ENCODE measurements at regions not wholly inside any gene's neighbourhood (a gene's known extent, or its start where the extent isn't known, plus 50 kb on each side); places are given as distances from the start of the nearest gene placed in this dataset.

DNA sequence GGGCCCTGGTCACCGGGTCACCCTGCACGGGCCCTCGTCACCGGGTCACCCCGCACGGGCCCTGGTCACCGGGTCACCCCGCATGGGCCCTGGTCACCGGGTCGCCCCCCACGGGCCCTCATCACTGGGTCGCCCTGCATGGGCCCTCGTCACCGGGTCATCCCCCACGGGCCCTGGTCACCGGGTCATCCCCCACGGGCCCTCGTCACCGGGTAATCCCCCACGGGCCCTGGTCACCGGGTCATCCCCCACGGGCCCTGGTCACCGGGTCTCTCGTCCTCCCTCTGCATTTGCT lies 77.6 kb downstream of the RIPK4 start:
- DNase-seq, result no peak

DNA sequence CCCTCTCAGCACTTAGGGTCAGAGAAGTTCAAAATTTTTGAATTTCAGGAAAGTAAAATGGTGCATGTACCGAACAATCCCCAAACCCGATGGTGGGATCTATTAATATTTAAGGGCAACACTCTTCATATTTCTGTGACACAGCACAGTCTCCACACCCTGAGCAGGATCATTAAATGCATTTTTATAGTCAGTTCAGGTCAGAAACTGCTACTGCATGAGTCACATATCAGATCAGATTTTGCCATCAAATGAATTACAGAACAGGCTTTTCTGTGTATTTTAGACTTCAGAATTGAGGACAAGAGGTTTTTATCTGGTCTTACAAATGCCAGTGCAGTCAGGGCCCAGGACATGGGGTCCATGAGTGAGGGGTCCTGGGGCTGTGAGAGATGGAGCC lies 79.2 kb downstream of the RIPK4 start:
- DNase-seq, result no peak

DNA sequence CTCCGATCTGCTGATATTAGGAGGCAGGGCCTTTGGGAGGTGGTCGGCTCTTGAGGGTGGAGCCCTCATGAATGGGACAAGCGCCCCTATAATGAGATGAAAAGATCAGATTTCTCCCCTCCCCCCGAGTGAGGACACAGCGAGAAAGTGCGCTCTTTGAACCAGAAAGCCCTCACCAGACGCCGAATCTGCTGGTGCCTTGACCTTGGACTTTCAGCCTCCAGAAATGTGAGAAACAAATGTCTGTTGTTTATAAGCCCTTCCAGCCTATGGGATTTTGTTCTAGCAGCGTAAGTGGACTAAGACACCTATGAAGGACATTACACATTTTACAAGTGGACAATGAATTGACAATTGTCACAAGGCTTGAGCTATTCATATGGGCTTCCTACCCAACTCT lies 80.2 kb downstream of the RIPK4 start:
- no peak for DNase-seq

DNA sequence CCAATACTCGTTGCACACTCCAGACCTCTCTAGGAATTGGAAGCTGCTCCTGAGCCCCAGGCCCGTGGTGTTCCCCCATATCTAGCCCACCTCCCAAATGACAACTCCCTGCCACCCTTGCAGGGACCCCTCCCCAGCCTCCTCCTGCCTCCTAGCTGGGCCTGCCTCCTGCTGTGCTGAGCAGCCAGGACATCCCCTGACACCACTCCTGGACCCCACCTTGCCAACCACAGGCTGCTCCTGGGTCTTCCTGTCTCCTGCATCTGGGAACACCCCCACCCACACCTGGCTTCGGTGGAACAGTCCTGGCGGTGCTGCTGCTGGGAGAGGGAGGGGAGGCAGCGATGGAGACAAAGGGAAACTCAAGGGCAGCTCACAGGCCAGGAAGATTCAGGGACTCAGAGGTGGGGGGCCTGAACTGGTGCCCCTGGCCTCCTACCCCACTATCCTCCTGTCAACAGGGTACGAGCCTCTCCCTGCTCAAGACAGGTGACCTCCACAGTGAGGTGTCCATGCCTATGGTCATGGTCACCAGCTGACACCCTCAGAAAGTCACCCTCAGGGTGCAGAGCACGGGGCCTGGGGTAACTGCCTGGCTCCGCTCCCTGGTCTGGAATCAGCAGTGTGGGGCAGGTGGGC lies 81.2 kb downstream of the RIPK4 start:
- no peak for DNase-seq

DNA sequence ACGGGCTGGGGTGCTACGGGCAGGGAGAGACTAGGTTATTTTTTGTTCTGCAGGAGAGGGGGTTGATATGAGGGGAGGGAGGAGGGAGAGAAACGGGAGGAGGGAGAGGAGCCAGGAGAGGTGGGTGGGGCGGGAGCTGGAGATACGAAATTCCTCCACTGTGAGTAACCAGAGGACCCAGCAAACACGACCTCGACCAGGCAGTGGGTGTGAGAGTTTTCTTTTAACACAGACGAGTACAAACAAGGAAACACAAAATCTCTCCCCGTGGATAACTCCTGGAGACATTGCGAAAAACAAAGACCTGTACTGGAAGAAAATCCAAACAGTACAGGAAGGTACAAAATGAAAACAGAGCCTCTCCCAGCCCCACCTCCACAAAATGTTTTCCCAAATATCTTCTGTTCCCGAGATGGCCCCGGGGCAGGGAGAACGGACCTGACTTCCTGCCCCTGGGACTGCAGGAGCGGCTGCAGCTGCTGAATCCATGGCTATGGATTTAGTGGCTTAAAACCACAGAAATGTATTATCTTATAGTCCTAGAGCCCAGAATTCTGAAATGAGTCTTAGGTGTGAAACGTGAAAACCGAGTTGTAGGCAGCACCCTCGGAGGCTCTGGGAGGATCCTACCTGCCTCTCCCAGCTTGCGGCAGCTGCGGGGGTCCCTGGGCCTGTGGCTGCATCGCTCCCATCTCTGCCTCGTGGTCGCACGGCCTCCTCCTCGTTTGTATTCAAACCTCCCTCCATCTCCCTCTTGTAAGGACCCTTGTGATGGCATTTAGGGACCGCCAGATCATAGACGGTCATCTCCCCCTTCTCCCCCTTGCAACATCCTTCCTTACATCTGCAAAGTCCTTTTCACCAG lies 82.2 kb downstream of the RIPK4 start:
- no peak for DNase-seq

DNA sequence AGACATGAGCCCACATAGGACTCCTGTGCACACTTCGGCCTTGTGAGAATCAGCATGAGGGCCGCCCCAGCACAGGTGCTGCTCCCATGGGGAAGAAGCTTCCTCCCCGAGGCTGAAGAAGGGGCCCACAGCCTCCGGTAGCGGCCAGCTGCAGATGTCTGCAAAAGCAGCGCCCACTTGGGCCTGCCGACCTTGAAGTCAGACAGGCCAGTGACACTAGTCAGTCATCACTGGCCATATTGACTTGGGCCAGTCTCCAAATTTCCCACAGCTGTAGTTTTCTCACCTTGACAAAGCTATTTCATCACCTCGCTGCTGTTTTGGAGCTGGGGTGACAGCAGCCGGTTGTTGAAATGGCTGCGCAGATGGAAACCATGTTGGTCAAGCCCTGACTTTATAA lies 83.0 kb downstream of the RIPK4 start:
- no peak for DNase-seq

DNA sequence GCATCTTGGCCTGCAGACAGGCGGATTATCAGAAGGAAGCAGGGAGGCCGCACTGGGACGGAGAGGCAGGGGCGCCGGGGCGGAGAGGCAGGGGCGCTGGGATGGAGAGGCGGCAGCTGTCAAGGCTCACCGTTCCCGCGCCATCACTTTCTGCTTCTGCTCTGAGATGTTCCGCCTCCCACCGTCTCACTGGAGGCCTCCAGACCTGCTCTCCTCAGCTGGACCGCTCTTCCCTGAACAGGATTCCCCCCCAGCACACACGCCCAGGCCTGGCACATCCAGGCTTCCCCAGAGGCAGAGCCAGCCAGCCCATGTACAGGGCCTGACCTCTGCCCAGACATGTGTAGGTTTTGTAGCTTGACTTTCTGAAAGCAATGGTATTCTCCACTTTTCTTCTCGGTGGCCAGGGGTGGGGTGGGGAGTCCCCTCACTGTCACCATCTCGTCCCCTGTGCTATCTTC lies 84.1 kb downstream of the RIPK4 start:
- DNase-seq, result no peak

DNA sequence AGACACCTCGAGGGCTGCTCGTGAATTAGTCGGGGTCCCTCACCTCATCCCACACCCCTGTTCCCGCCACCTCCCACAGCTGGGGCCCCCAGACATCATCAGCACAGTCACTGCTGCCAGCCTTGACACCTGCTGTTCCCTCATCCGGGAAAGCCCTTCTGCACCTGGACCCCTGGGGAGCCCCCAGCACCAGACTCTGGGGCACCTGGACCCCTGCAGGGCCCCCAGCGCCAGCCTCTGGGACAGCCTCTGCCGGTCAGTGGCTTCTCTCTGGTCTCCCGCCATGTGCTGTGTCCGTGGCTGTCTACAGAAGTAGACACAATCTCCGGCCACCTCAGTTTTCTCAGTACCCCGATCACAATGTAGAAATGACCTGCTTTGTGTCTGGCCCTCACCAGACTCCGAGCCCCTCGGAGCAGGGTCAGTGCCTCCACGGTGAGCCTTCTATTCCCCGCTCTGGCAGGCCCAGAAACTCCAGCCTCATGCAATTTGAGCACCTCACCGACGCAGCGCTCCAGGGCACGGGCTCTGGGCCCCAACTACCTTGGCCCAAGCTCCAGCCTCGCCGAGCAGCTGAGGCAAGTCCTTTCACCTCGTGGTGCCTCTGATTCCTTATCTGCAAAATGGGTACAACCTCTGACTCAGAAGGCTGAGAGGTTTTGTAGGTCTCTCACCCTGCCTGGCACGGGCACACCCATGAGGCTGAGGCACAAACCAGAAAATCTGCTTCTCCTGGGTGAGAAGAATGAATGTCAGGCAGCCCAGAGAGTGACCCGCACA lies 84.7 kb downstream of the RIPK4 start:
- no peak for DNase-seq

DNA sequence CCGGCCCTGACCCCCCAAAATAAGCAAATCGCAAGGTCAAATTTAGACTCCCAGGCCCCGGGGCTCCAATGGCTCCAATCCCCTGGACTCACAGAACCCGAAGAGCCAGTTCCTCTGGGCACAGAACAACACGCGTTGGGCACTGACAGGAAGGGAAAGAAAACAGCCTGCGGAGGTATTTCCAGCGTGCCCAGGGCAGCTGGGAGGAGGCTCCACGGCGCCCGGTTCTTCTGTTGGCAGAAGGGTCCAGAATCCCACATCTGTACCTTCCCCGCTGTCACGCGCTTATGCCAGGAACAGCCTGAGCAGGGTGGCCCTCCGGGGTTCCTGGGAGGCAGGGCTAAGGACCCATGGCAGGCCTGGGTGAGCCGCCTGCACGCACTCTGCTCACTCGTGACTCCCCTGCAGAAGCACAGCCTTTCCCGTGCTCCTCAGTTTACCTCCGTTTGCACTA lies 85.5 kb downstream of the RIPK4 start:
- DNase-seq, result no peak

DNA sequence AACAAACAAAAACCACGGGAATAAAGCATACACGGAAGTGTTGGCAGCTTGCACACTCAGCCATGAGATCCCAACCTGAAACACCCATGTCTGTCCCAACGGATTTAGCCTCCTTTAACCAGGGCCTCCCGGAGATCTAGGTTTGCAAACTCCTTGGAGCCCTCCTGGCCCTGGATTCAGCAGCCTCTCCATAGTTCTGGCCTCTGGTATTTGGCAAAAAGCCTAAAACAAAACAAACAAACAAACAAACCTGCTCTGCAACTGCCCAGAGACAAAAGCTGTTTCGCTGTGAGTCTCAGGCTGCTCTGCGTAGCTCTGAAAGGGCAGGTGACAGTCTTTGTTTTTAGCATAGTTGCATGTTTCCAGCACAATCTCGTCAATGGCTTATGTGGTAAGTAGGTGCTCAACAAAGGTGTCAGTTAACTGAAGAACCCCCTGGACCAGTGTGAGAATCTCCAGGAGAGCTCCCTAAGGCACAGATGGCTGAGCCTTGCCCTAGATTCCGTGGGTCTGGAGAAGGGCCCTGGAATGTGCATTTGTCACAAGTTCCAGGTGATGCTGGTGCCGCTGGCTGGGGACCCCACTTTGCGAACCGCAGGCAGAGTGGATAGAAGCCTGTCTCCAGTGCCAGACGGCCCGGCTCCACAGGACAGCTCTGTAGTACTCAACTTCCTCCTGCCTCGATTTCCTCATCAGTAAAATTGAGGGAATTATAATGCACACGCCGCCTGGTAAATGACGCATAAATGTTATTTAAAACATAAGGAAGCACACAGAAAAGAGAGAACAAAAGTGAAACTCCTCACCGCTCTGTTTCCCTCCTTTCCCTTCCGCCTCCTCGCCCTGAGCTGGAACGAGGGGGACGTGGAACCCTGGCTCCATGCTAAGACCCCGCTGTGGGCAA lies 86.2 kb downstream of the RIPK4 start:
- DNase-seq, result no peak

DNA sequence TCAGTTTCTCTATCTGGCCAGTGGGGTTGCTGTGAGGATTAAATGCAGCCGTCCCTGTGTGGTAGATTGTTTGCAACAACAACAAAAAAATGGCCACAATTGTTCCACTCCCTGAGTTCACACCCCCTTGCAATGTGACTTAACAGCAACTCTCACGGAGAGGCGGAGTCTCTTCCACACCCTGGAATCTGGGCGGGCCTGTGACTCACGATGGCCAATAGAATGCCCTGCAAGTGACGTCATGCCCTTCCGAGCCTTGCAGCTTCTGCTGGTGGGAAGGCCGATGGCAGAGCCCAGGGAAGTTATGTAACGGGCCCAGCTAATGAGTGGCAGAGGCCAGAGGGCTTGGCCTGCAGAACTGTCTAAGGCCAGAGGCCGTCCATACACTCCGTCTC lies 87.9 kb downstream of the RIPK4 start:
- no peak for DNase-seq

DNA sequence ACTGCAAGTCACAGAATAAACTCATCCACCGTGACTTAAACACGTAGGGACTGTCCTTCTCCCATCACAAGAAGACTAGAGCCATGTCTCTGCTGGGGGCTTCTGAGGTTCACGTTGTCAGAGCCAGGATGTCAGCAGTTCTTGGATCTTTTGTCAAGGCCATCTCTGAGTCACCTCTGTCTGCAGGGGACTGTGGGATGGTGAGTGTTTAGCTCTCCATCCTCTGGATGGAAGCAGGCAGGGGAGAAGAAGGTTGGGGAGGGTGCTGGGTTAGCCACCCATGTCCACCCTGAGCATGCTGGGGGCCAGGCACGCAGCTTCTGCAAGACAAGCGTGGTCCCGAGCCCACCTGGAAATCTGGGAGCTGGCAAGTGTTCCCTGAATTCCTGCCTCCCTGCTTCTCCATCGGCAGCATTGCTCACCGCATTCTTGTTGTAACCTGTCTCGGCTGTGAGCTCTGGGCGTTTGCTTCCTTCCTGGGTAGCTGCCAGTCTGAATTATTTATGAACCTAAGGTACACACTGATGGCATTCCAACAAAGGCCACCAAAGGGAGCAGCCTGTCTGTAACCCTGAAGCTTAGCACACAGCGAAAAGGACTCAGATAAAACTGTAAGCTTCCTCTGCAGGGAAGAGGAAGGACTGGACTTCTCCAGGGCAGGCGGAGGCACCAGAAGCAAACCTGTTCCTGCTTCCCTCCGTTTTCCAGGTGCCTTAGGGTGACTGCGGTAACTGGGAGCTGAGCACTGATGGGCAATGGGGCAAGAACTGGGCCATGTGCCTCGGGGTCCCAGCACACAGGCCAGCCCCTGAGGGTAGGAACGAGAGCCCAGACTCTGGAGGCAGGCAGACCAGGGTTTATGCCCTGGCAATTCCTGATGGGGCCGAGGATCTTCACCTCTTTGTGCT lies 88.6 kb downstream of the RIPK4 start:
- no peak for DNase-seq

DNA sequence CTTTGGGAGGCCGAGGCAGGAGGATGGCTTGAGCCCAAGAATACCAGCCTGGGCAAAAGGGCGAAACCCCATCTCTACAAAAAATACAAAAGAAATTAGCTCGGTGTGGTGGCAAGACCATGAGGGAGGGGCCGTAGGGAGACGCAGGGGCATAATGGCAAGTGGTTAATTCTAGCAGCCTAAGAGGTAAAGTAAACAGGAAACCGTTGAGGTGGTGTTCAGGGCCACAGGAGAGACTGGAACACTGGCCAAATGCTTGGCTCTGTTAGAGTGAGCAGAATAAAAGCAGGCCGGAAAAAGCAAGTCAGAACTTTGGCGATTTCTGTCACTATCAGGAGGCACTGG lies 89.2 kb downstream of the RIPK4 start:
- no peak for DNase-seq

DNA sequence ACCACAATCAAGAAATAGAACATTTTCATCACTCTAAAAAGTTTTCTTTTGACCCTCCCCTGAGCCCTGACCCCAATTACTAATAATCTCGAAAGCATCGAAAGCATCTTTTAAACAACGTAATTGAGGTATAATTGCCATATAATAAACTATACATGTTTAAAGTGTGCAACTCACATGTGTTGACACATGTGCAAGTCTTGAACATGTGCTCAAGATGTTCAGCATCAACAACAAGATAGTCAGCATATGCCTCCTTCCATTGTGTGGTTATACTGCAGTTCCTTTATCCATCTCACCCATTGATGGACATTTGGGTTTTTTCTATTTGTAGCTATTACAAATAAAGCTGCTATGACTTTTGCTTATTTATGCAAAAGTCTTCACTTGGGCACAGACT lies 90.7 kb downstream of the RIPK4 start:
- DNase-seq, result no peak

DNA sequence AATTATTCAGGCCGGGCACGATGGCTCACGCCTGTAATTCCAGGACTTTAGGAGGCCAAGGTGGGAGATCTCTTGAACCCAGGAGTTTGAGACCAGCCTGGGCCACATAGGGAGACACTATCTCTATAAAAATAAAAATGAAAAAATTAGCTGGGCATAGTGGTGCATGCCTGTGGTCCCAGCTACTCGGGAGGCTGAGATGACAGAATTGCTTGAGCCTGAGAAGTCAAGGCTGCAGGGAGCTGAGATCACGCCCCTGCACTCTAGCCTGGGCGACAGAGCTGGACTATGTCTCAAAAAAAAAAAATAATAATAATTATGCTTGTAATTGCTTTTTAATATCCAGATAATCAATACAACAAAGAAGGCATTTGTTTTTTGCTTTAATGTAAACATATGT lies 91.3 kb downstream of the RIPK4 start:
- no peak for DNase-seq

DNA sequence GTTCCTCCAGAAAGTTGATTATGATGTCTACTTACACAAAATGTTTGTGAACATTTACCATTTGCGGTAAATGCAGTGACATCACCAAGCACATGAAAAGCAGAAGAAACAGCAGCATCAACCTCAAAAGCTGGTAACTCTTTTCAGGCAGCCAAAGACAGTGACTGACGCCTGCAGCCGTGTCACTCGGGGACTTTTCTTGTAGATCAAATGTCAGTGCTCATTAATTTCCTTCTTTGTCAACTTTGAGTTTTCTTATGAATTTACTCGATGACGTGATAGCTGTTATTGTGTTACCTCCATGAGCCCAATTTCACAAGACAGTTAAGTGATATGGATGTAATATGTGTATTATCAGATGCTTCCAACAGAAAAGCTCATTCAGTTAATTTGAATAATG lies 92.5 kb downstream of the RIPK4 start:
- no peak for DNase-seq

DNA sequence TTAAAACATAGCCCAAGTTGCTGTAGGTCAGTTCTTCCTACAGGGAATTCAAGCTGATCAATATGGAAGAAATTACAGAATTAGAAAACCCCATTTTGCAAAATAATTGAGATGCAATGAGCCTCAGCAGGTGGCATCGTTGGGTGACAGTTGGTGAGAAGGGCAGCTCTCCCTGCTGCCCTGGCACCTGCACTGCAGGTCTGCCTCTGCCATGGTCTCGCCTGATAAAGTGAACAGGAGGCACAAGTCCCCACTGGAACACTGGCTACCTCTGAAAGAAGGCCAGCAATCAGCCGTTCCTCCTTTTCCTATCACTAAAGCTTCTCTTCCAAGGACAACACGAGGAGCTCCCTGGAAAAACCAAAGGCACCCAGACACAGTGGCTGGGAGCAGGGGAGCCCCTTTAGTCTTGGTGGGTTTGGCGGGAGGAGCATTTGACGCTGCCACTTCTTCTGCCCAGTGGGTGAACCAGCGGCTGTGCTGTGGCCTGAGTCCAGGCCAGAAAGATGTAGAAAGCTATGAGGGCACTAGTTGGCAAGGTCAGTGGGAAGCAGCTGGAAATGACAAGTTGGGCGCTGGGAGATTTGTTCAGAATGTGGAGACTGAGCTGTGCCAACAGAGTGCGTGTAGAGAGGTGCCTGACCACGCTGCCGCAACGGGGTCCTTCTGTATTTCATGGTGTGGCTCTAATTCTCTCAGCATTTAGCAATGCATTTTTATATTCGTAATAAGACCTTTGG lies 93.1 kb downstream of the RIPK4 start:
- DNase-seq, result no peak

DNA sequence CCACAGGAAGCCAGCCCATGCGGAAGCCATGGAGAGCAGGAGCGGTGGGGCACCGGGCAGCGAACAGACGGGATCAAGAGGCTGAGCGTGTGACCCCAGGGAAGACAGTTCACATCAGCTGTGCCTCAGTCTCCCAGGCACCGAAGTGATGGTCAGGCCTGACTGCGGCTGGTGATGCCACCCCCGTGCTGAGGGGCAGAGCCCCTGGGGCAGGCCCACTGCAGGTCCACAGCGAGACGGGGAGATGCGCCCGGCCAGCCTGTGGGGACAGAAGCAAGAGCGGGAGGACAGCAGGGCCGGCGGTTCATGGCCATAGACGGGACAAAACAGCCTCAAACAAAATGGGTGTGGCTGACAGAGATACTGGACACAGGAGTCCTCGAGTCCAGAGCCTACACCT lies 93.8 kb downstream of the RIPK4 start:
- DNase-seq, result no peak

DNA sequence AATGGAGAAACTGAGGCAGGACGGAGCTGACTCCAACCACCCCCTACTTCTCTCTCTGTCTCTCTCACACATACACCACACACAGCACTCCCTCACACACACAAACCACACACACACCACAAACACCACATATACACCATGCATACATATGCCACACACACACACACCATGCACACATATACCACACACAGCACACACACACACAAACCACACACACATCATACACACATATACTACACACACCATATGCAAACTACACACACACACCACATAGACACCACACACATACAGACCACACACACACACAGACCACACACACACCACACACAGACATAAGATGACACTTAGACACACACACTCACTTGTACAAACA lies 94.3 kb downstream of the RIPK4 start:
- no peak for DNase-seq

DNA sequence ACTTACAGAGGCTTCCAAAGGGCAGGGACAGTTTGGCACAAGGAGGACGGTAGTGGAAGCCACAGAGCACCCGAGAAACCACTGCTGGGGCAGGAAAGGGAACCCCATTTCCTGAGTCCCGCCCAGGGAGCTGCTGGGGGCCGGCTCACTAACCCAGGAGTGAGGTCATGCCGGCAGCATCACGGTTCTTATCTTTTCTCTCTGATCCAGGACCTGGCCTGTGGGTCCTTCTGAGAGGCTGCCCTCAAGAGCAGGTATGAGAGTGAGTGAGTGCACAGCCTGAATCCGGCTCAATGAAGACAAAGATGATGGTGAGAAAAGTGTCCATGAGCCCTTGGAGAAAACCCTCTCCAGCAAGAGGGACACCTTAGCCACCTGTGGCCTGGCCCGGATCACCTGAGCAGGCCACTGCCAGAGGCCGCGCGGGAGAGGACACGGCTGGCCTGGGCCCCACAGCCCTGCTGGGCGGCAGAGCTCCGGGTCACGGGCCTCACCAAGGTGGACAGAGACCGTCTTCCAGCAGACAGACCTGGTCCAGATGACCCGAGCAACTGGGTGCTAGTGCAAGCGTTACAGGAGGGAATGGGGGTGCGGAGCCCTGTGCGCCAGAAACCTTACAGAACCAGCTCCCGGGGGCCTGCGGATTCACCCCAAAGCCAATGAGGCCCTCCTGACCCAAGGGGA lies 94.9 kb downstream of the RIPK4 start:
- no peak for DNase-seq
